GM06990 (cell line): ENCODE measurements at regions not wholly inside any gene's neighbourhood (a gene's known extent, or its start where the extent isn't known, plus 50 kb on each side); places are given as distances from the start of the nearest gene placed in this dataset.

ENCODE experiments used
- DNase-seq: peaks from one replicate; pipeline ENCODE4 v3.0.0-alpha.2; 2011; ENCODE audit not compliant: insufficient read length; ENCODE audit errors: extremely low read depth
- H3K27me3 ChIP-seq: replicated peaks from 2 replicates; pipeline ENCODE4 v1.6.0; 2011; ENCODE audit warnings: low read length; ENCODE audit not compliant: control insufficient read depth, insufficient read depth
- H3K36me3 ChIP-seq: 2 replicates; pipeline ENCODE4 v1.5.1; 2011; ENCODE audit warnings: low read length; ENCODE audit not compliant: control insufficient read depth, insufficient read depth
- H3K4me3 ChIP-seq: replicated peaks from 2 replicates; pipeline ENCODE4 v1.5.1; 2011; ENCODE audit warnings: low read depth, mild to moderate bottlenecking, control low read depth, low read length
- CTCF ChIP-seq: IDR thresholded peaks from 2 replicates; pipeline ENCODE4 v1.5.1; 2011; ENCODE audit warnings: low read length, control low read depth, mild to moderate bottlenecking, inconsistent platforms; ENCODE audit not compliant: insufficient read depth, poor library complexity, severe bottlenecking

- no peaks in the 10 kb centered on the region for H3K36me3 ChIP-seq
- no peak overlapping the region for H3K4me3 ChIP-seq
- H3K27me3 ChIP-seq: no peaks in the 10 kb centered on the region
- DNase-seq: no peak
- TF ChIP-seq CTCF: no peak
Measured at GRCh38 chr4:45530498-45530897, 593.4 kb downstream of the GABRG1 start.

GRCh38 chr4:45527160-45527559 is 596.7 kb downstream of the GABRG1 start:
- Histone ChIP-seq H3K4me3 (no peak overlapping the region), H3K27me3 (no peaks in the 10 kb centered on the region), H3K36me3 (no peaks in the 10 kb centered on the region)
- no peak for DNase-seq
- no peak for TF ChIP-seq CTCF

DNA sequence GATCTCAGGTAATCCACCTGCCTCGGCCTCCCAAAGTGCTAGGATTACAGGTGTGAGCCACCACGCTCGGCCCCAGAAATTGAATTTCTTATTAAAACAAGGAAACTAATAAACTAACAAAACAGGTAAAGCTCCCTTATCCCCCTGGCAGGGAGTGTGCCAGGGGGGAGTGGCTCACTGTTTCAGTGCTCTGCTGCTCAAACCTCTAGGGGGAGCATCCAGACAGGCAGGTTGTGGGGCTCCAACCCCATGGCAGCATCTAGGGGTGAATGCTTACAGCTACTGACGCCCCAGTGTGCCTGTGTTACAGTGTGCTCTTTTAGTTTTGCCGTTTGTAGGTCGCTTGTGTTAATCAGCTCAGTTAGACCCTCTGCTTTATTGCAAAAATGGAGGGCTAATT is 605.0 kb downstream of the GABRG1 start:
- no peak for TF ChIP-seq CTCF
- H3K4me3 ChIP-seq: no peak overlapping the region
- no peaks in the 10 kb centered on the region for H3K27me3 ChIP-seq
- no peak for DNase-seq
- no peaks in the 10 kb centered on the region for H3K36me3 ChIP-seq

DNA sequence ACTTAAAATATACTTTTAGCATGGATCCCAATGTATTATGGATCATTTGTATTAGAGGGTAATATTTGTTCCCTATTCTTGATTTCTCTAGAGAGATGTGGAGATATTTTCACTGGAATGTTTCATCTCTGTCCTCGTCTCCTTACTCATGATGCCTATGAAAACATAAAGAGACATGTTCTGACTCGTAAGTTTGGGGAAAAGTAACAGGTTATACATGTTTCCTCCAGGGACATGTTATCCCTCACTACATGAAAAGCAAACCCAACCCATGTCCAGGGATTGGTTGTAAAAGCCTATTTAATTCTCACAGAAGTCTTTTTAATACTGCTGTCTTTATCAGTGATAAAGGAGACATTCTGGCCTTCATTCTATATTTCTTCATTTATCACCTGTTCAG is 621.4 kb downstream of the GABRG1 start:
- Histone ChIP-seq H3K4me3 (no peak overlapping the region), H3K27me3 (no peaks in the 10 kb centered on the region), H3K36me3 (no peaks in the 10 kb centered on the region)
- DNase-seq: no peak
- TF ChIP-seq CTCF: no peak

- Histone ChIP-seq H3K4me3 (no peak overlapping the region), H3K36me3 (no peaks in the 10 kb centered on the region), H3K27me3 (no peaks in the 10 kb centered on the region)
- no peak for TF ChIP-seq CTCF
- no peak for DNase-seq
Measured at GRCh38 chr4:45484740-45485139, 639.1 kb downstream of the GABRG1 start.

DNA sequence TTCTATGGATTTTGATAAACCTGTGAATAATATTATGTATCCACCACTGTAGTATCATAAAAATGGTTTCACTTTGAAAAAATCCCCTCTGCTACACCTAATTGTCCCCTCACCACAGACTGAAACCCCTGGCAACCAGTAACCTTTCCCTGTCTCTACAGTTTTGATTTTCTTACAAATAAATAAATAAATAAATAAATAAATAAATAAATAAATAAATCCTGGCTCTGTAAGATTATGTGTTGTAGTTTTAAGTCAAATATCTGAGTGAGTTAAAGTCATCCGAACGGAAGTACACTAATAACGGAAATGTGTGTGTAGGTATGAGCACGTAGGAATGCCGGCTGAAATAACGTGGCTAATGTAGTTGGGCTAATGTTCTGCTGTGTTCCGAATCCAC is 641.5 kb downstream of the GABRG1 start:
- H3K27me3 ChIP-seq: no peaks in the 10 kb centered on the region
- no peak overlapping the region for H3K4me3 ChIP-seq
- no peak for DNase-seq
- TF ChIP-seq CTCF: no peak
- no peaks in the 10 kb centered on the region for H3K36me3 ChIP-seq
